ENCODE measurements at regions not wholly inside any gene's neighbourhood (a gene's known extent, or its start where the extent isn't known, plus 50 kb on each side); places are given as distances from the start of the nearest gene placed in this dataset.

DNA sequence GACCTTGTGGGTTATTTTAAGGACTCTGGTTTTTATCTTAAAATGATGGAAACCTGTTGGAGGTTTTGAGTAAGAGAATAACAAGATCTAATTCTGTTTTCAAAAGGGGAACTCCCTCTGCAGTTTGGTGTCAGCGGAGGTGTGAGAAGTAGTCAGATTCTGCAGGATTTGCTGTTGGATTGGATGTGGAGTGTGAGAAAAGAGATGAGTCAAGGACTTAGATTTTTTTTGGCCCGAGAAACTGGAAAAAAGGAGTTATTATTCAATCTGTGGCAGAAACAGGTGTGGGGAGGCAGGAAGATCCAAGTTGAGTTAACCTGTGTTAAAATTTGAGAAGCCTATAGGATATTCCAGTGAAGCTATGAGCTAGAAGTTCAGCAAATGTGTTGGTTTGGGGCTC, 337.2 kb upstream of the FANCL start:
- H3K9me3 ChIP-seq (ENCODE audit: low read length), result no peaks in the 10 kb centered on the region
- H2AFZ ChIP-seq (ENCODE audit: low read length), result no peak overlapping the region
- no peaks in the 10 kb centered on the region for H3K27me3 ChIP-seq (ENCODE audit: insufficient read depth, low read length)
- no peaks in the 10 kb centered on the region for H3K9me2 ChIP-seq (ENCODE audit: low read depth, low read length)
- no peaks in the 10 kb centered on the region for H3K79me2 ChIP-seq (ENCODE audit: insufficient read depth, low read length)
- H3K4me2 ChIP-seq (ENCODE audit: low read length), result no peak overlapping the region
- no peak overlapping the region for H3K27ac ChIP-seq (ENCODE audit: low read depth, low read length, poor library complexity, severe bottlenecking)
- no peaks in the 10 kb centered on the region for H4K20me1 ChIP-seq (ENCODE audit: insufficient read depth, low read length)
- H3F3A ChIP-seq (ENCODE audit: insufficient read depth, low read length), result no peaks in the 10 kb centered on the region
- H3K4me1 ChIP-seq (ENCODE audit: insufficient read depth, low read length, severe bottlenecking), result no peaks in the 10 kb centered on the region
- H3K36me3 ChIP-seq (ENCODE audit: insufficient read depth, low read length), result no peaks in the 10 kb centered on the region
- no peak overlapping the region for H3K4me3 ChIP-seq (ENCODE audit: low read depth, low read length, poor library complexity, severe bottlenecking)
- no peak overlapping the region for H3K9ac ChIP-seq (ENCODE audit: low read length)
- TF ChIP-seq, protein P1, sequence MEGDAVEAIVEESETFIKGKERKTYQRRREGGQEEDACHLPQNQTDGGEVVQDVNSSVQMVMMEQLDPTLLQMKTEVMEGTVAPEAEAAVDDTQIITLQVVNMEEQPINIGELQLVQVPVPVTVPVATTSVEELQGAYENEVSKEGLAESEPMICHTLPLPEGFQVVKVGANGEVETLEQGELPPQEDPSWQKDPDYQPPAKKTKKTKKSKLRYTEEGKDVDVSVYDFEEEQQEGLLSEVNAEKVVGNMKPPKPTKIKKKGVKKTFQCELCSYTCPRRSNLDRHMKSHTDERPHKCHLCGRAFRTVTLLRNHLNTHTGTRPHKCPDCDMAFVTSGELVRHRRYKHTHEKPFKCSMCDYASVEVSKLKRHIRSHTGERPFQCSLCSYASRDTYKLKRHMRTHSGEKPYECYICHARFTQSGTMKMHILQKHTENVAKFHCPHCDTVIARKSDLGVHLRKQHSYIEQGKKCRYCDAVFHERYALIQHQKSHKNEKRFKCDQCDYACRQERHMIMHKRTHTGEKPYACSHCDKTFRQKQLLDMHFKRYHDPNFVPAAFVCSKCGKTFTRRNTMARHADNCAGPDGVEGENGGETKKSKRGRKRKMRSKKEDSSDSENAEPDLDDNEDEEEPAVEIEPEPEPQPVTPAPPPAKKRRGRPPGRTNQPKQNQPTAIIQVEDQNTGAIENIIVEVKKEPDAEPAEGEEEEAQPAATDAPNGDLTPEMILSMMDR (IDR thresholded peaks at IDR 0.05; ENCODE audit: low read length), result no peak
- TF ChIP-seq EZH2 (IDR thresholded peaks at IDR 0.05; ENCODE audit: borderline replicate concordance, low read length), result no peak

DNA sequence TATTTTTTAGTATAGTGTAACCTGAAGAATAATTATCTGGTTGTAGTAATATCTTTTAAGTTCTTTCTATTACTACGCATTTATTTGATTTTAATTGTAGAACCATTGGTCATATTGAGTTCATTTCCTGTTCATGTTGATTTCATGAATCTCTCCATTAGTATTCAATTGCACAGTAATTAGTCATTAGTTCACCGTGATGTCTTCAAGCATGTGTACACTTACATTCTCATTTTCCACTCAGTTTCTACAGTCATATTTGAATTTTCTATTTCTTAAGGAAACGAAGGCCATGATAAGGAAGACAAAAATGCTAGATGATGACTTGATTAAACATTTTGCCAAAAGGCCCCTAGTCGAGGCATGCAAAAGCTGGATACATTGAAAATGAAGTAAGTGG, 333.7 kb upstream of the FANCL start:
- no peak overlapping the region for H2AFZ ChIP-seq (ENCODE audit: low read length)
- no peaks in the 10 kb centered on the region for H3F3A ChIP-seq (ENCODE audit: insufficient read depth, low read length)
- H3K79me2 ChIP-seq (ENCODE audit: insufficient read depth, low read length), result no peaks in the 10 kb centered on the region
- H3K9me2 ChIP-seq (ENCODE audit: low read depth, low read length), result no peaks in the 10 kb centered on the region
- no peaks in the 10 kb centered on the region for H3K27me3 ChIP-seq (ENCODE audit: insufficient read depth, low read length)
- no peak overlapping the region for H3K4me2 ChIP-seq (ENCODE audit: low read length)
- H3K4me3 ChIP-seq (ENCODE audit: low read depth, low read length, poor library complexity, severe bottlenecking), result no peak overlapping the region
- H3K4me1 ChIP-seq (ENCODE audit: insufficient read depth, low read length, severe bottlenecking), result no peaks in the 10 kb centered on the region
- H3K36me3 ChIP-seq (ENCODE audit: insufficient read depth, low read length), result no peaks in the 10 kb centered on the region
- H3K27ac ChIP-seq (ENCODE audit: low read depth, low read length, poor library complexity, severe bottlenecking), result no peak overlapping the region
- no peaks in the 10 kb centered on the region for H3K9me3 ChIP-seq (ENCODE audit: low read length)
- H3K9ac ChIP-seq (ENCODE audit: low read length), result no peak overlapping the region
- no peaks in the 10 kb centered on the region for H4K20me1 ChIP-seq (ENCODE audit: insufficient read depth, low read length)
- TF ChIP-seq EZH2 (IDR thresholded peaks at IDR 0.05; ENCODE audit: borderline replicate concordance, low read length), result no peak
- TF ChIP-seq, protein P1 (IDR thresholded peaks at IDR 0.05; ENCODE audit: low read length), result no peak

DNA sequence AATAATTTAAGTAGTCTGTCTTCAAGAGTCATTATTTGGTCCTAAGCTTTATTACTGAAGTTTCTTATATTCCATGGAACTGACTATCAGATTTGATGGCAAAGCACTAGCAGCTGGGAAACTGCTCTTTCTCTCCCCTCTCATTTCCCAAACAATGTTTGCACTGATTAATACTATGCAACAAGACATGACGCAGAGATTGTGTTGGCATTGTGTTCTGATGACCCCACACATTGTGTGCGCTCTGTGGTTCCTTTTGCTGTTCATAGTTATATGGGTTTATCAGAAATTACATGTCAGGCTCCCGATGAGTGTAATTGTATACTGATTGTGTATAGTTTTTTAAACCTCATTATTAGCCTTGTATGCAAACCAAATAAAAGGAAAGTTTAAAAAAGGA, 331.6 kb upstream of the FANCL start:
- Histone ChIP-seq H3K36me3 (ENCODE audit: insufficient read depth, low read length) (no peaks in the 10 kb centered on the region), H3F3A (ENCODE audit: insufficient read depth, low read length) (no peaks in the 10 kb centered on the region), H3K4me3 (ENCODE audit: low read depth, low read length, poor library complexity, severe bottlenecking) (no peak overlapping the region), H3K9me2 (ENCODE audit: low read depth, low read length) (no peaks in the 10 kb centered on the region), H2AFZ (ENCODE audit: low read length) (no peak overlapping the region), H3K9me3 (ENCODE audit: low read length) (no peaks in the 10 kb centered on the region), H3K27ac (ENCODE audit: low read depth, low read length, poor library complexity, severe bottlenecking) (no peak overlapping the region), H3K9ac (ENCODE audit: low read length) (no peak overlapping the region), H3K27me3 (ENCODE audit: insufficient read depth, low read length) (no peaks in the 10 kb centered on the region), H3K4me2 (ENCODE audit: low read length) (no peak overlapping the region), H3K4me1 (ENCODE audit: insufficient read depth, low read length, severe bottlenecking) (no peaks in the 10 kb centered on the region), H4K20me1 (ENCODE audit: insufficient read depth, low read length) (no peaks in the 10 kb centered on the region), H3K79me2 (ENCODE audit: insufficient read depth, low read length) (no peaks in the 10 kb centered on the region)
- TF ChIP-seq, protein P1 (IDR thresholded peaks at IDR 0.05; ENCODE audit: low read length), result no peak
- TF ChIP-seq EZH2 (IDR thresholded peaks at IDR 0.05; ENCODE audit: borderline replicate concordance, low read length), result no peak

Data from OCI-LY1 (cell line).